ENCODE measurements at regions not wholly inside any gene's neighbourhood (a gene's known extent, or its start where the extent isn't known, plus 50 kb on each side); places are given as distances from the start of the nearest gene placed in this dataset.

GRCh38 chr20:40314278-40314677 is 374.8 kb downstream of the MAFB start:
- Histone ChIP-seq H3K4me1 (ENCODE audit: control insufficient read depth, insufficient read depth, low read length) (peaks cover 8% of the 10 kb centered on the region), H3K36me3 (ENCODE audit: control insufficient read depth, insufficient read depth, low read length) (no peaks in the 10 kb centered on the region), H3K27me3 (ENCODE audit: control insufficient read depth, insufficient read depth, low read length) (no peaks in the 10 kb centered on the region), H3K9me3 (ENCODE audit: control insufficient read depth, insufficient read depth, low read length) (no peaks in the 10 kb centered on the region), H3K27ac (ENCODE audit: low read depth, low read length) (no peak overlapping the region), H3K4me3 (ENCODE audit: low read depth, low read length) (no peak overlapping the region)
- peak in 1 of 6 donors; percentile 49 for DNase-seq (ENCODE audit: low read depth in 4 of 6, low spot score in 6 of 6)
- no CpG with 5 or more reads among the region's 1 CpG for WGBS (ENCODE audit: insufficient coverage)

- Histone ChIP-seq H3K27me3 (ENCODE audit: control insufficient read depth, insufficient read depth, low read length) (no peaks in the 10 kb centered on the region), H3K36me3 (ENCODE audit: control insufficient read depth, insufficient read depth, low read length) (no peaks in the 10 kb centered on the region), H3K4me3 (ENCODE audit: low read depth, low read length) (no peak overlapping the region), H3K4me1 (ENCODE audit: control insufficient read depth, insufficient read depth, low read length) (peaks cover 8% of the 10 kb centered on the region), H3K27ac (ENCODE audit: low read depth, low read length) (no peak overlapping the region), H3K9me3 (ENCODE audit: control insufficient read depth, insufficient read depth, low read length) (no peaks in the 10 kb centered on the region)
- no peak for DNase-seq (ENCODE audit: low read depth in 4 of 6, low spot score in 6 of 6)
- no CpG with 5 or more reads among the region's 2 CpGs for WGBS (ENCODE audit: insufficient coverage)
Measured at GRCh38 chr20:40313730-40314129, 375.3 kb downstream of the MAFB start.

- Histone ChIP-seq H3K4me3 (ENCODE audit: low read depth, low read length) (no peak overlapping the region), H3K27ac (ENCODE audit: low read depth, low read length) (no peak overlapping the region), H3K4me1 (ENCODE audit: control insufficient read depth, insufficient read depth, low read length) (no peaks in the 10 kb centered on the region), H3K36me3 (ENCODE audit: control insufficient read depth, insufficient read depth, low read length) (no peaks in the 10 kb centered on the region), H3K9me3 (ENCODE audit: control insufficient read depth, insufficient read depth, low read length) (no peaks in the 10 kb centered on the region), H3K27me3 (ENCODE audit: control insufficient read depth, insufficient read depth, low read length) (no peaks in the 10 kb centered on the region)
- DNase-seq (ENCODE audit: low read depth in 4 of 6, low spot score in 6 of 6) = no peak
- WGBS (ENCODE audit: insufficient coverage) = 90% methylated on average over 1 of the region's 6 CpGs
Measured at GRCh38 chr20:40309731-40310130, 379.3 kb downstream of the MAFB start.

- Histone ChIP-seq H3K4me3 (ENCODE audit: low read depth, low read length) (no peak overlapping the region), H3K4me1 (ENCODE audit: control insufficient read depth, insufficient read depth, low read length) (no peaks in the 10 kb centered on the region), H3K9me3 (ENCODE audit: control insufficient read depth, insufficient read depth, low read length) (no peaks in the 10 kb centered on the region), H3K27me3 (ENCODE audit: control insufficient read depth, insufficient read depth, low read length) (no peaks in the 10 kb centered on the region), H3K36me3 (ENCODE audit: control insufficient read depth, insufficient read depth, low read length) (no peaks in the 10 kb centered on the region), H3K27ac (ENCODE audit: low read depth, low read length) (no peak overlapping the region)
- DNase-seq (ENCODE audit: low read depth in 4 of 6, low spot score in 6 of 6) = no peak
- WGBS (ENCODE audit: insufficient coverage) = 80% methylated on average over 5 of the region's 7 CpGs
Measured at GRCh38 chr20:40307997-40308396, 381.0 kb downstream of the MAFB start.

- no peaks in the 10 kb centered on the region for H3K27me3 ChIP-seq (ENCODE audit: control insufficient read depth, insufficient read depth, low read length)
- WGBS (ENCODE audit: insufficient coverage) = 89% methylated on average over 2 of the region's 3 CpGs
- H3K27ac ChIP-seq (ENCODE audit: low read depth, low read length) = no peak overlapping the region
- no peak overlapping the region for H3K4me3 ChIP-seq (ENCODE audit: low read depth, low read length)
- H3K36me3 ChIP-seq (ENCODE audit: control insufficient read depth, insufficient read depth, low read length) = no peaks in the 10 kb centered on the region
- H3K9me3 ChIP-seq (ENCODE audit: control insufficient read depth, insufficient read depth, low read length) = no peaks in the 10 kb centered on the region
- no peaks in the 10 kb centered on the region for H3K4me1 ChIP-seq (ENCODE audit: control insufficient read depth, insufficient read depth, low read length)
- no peak for DNase-seq (ENCODE audit: low read depth in 4 of 6, low spot score in 6 of 6)
Measured at GRCh38 chr20:40307268-40307667, 381.8 kb downstream of the MAFB start.

DNA sequence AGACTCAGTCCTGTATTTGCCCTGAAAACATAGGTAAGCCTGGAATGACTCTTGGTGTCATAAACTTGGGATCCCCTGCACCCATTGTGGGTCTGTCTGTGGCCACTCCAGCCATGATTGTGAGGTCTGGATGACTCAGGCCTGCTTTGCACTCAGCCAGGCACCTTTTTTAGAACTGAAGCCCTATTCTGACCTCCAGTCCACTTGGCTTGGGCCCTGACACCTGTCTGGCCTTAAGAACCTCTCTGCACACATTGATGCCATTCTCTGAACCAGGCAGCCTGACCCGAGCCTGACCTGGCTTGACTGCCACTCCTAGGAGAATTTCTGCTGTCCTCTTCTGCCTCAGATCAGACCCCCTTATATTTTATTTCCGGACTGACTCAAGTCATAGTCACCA is 383.7 kb downstream of the MAFB start:
- WGBS (ENCODE audit: insufficient coverage) = 81% methylated on average over 2 of the region's 2 CpGs
- Histone ChIP-seq H3K4me3 (ENCODE audit: low read depth, low read length) (no peak overlapping the region), H3K27me3 (ENCODE audit: control insufficient read depth, insufficient read depth, low read length) (no peaks in the 10 kb centered on the region)

DNA sequence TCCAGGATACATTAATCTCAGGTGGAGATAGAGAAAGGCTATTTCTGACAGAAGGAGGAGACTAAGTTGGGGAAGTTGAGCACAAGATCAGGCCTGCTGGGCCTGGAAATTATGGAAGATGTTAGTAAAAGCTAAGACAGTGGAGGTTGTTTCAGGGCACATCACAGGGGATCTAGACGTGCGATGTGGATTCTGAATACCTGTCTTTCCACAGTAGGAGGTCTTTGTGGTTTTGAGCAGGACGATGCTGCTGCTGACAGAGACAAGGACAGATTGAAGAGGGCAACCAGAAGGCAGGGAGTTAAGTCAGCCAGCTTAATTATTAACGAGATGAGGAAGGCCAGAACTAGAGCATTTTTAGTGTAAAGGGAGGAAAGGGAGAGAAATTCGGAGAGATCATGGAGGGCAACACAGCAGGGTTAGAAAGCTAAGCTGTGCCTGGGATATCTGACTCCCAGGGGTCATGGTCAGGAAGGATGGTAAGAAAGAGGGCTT is 384.9 kb downstream of the MAFB start:
- 55% methylated on average over 5 of the region's 5 CpGs for WGBS (ENCODE audit: insufficient coverage)

More for the DNA sequence above, 383.7 kb downstream of the MAFB start:
- Histone ChIP-seq H3K36me3 (ENCODE audit: control insufficient read depth, insufficient read depth, low read length) (no peaks in the 10 kb centered on the region), H3K4me1 (ENCODE audit: control insufficient read depth, insufficient read depth, low read length) (no peaks in the 10 kb centered on the region), H3K9me3 (ENCODE audit: control insufficient read depth, insufficient read depth, low read length) (no peaks in the 10 kb centered on the region), H3K27ac (ENCODE audit: low read depth, low read length) (no peak overlapping the region)
- DNase-seq (ENCODE audit: low read depth in 4 of 6, low spot score in 6 of 6) = no peak

GRCh38 chr20:40294747-40295146 is 394.3 kb downstream of the MAFB start:
- Histone ChIP-seq H3K27me3 (ENCODE audit: control insufficient read depth, insufficient read depth, low read length) (no peaks in the 10 kb centered on the region), H3K27ac (ENCODE audit: low read depth, low read length) (no peak overlapping the region), H3K36me3 (ENCODE audit: control insufficient read depth, insufficient read depth, low read length) (no peaks in the 10 kb centered on the region), H3K4me3 (ENCODE audit: low read depth, low read length) (no peak overlapping the region), H3K9me3 (ENCODE audit: control insufficient read depth, insufficient read depth, low read length) (peaks cover 5% of the 10 kb centered on the region), H3K4me1 (ENCODE audit: control insufficient read depth, insufficient read depth, low read length) (no peaks in the 10 kb centered on the region)
- no peak for DNase-seq (ENCODE audit: low read depth in 4 of 6, low spot score in 6 of 6)
- WGBS (ENCODE audit: insufficient coverage) = no CpG with 5 or more reads among the region's 1 CpG

More for the DNA sequence above, 384.9 kb downstream of the MAFB start:
- Histone ChIP-seq H3K4me1 (ENCODE audit: control insufficient read depth, insufficient read depth, low read length) (no peaks in the 10 kb centered on the region), H3K4me3 (ENCODE audit: low read depth, low read length) (no peak overlapping the region), H3K36me3 (ENCODE audit: control insufficient read depth, insufficient read depth, low read length) (no peaks in the 10 kb centered on the region), H3K9me3 (ENCODE audit: control insufficient read depth, insufficient read depth, low read length) (no peaks in the 10 kb centered on the region), H3K27me3 (ENCODE audit: control insufficient read depth, insufficient read depth, low read length) (no peaks in the 10 kb centered on the region), H3K27ac (ENCODE audit: low read depth, low read length) (no peak overlapping the region)
- no peak for DNase-seq (ENCODE audit: low read depth in 4 of 6, low spot score in 6 of 6)

GRCh38 chr20:40294175-40294574 is 394.9 kb downstream of the MAFB start:
- 59% methylated on average over 2 of the region's 6 CpGs for WGBS (ENCODE audit: insufficient coverage)
- Histone ChIP-seq H3K4me1 (ENCODE audit: control insufficient read depth, insufficient read depth, low read length) (no peaks in the 10 kb centered on the region), H3K27me3 (ENCODE audit: control insufficient read depth, insufficient read depth, low read length) (no peaks in the 10 kb centered on the region), H3K36me3 (ENCODE audit: control insufficient read depth, insufficient read depth, low read length) (no peaks in the 10 kb centered on the region), H3K9me3 (ENCODE audit: control insufficient read depth, insufficient read depth, low read length) (peaks cover 5% of the 10 kb centered on the region), H3K27ac (ENCODE audit: low read depth, low read length) (no peak overlapping the region), H3K4me3 (ENCODE audit: low read depth, low read length) (no peak overlapping the region)
- no peak for DNase-seq (ENCODE audit: low read depth in 4 of 6, low spot score in 6 of 6)

DNA sequence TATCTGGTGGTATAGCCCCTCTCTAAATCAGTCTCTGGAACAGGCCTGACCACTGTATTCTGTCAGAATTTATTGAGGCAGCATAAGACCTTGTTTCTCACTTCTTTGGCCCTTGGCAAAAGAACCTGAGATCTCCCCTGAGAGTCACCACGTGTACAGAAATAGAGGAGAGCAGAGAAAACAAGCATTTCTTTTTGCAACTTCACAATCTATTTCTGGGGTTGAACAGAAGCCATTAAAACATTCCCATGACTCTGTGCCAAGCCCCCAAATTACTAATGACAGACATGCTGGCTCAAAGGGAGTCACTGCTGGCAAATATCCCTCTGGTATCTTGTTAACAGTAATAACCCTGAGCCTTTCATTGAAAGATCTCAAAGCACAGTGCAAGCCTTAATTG is 395.3 kb downstream of the MAFB start:
- H3K27ac ChIP-seq (ENCODE audit: low read depth, low read length) = no peak overlapping the region
- no peaks in the 10 kb centered on the region for H3K27me3 ChIP-seq (ENCODE audit: control insufficient read depth, insufficient read depth, low read length)
- H3K4me3 ChIP-seq (ENCODE audit: low read depth, low read length) = no peak overlapping the region
- H3K4me1 ChIP-seq (ENCODE audit: control insufficient read depth, insufficient read depth, low read length) = no peaks in the 10 kb centered on the region
- H3K9me3 ChIP-seq (ENCODE audit: control insufficient read depth, insufficient read depth, low read length) = peaks cover 5% of the 10 kb centered on the region
- H3K36me3 ChIP-seq (ENCODE audit: control insufficient read depth, insufficient read depth, low read length) = no peaks in the 10 kb centered on the region
- 60% methylated on average over 1 of the region's 1 CpG for WGBS (ENCODE audit: insufficient coverage)
- peak in 2 of 6 donors; percentile 20 to 65 for DNase-seq (ENCODE audit: low read depth in 4 of 6, low spot score in 6 of 6)
